Right lobe of liver (tissue), 6 donors: ENCODE measurements at regions not wholly inside any gene's neighbourhood (a gene's known extent, or its start where the extent isn't known, plus 50 kb on each side); places are given as distances from the start of the nearest gene placed in this dataset.

Experiments
- ATAC-seq, 4 donors: fragments of 200-7000 bp; cut with Tn5 transposase; one replicate each; pipeline ENCODE4 v1.9.1; 2020; ENCODE audit warnings: mild to moderate bottlenecking in 4 of 4, moderate library complexity in 4 of 4
- DNase-seq, 3 donors: peaks; one replicate each; pipeline ENCODE4 v3.0.0-alpha.2; 2020
- H3K27ac ChIP-seq, 3 donors: fragments of 200-600 bp; one replicate each; pipeline ENCODE4 v1.8.0; 2022
- H3K27me3 ChIP-seq, 2 donors: fragments of 200-600 bp; one replicate each; pipeline ENCODE4 v1.8.0; 2022
- H3K36me3 ChIP-seq, 4 donors: fragments of 200-600 bp; sonication (generic) in 1 of 4; one replicate each; pipeline versions ENCODE4 v1.5.1 to v1.8.0; 2017 to 2022; ENCODE audit warnings: control low read depth in 1 of 4
- H3K4me1 ChIP-seq, 4 donors: fragments of 200-600 bp; sonication (generic) in 1 of 4; one replicate each; pipeline versions ENCODE4 v1.5.1 to v1.8.0; 2017 to 2022; ENCODE audit warnings: control low read depth in 1 of 4
- H3K4me3 ChIP-seq, 3 donors: fragments of 200-600 bp; one replicate each; pipeline ENCODE4 v1.8.0; 2022
- H3K9me3 ChIP-seq, 4 donors: fragments of 200-600 bp; sonication (generic) in 1 of 4; one replicate each; pipeline versions ENCODE4 v1.5.1 to v1.8.0; 2017 to 2022; ENCODE audit warnings: control low read depth in 1 of 4
- POLR2A ChIP-seq: fragments of 450-650 bp; IDR thresholded peaks from one replicate; pipeline ENCODE4 v1.6.1; 2017; ENCODE audit warnings: antibody characterized with exemption, mild to moderate bottlenecking
- WGBS: methylation state at CpG from one replicate; pipeline ENCODE4 v1.1.6; 2018; ENCODE audit warnings: low coverage, low lambda C conversion rate; ENCODE audit not compliant: insufficient coverage; ENCODE audit errors: missing lambda C conversion rate; 5-methylcytosine and 5-hydroxymethylcytosine counted together
- intact Hi-C, 2 donors: fragments of 100-400 bp; cut with DNase I; formaldehyde crosslinking; loops; one replicate each; pipeline versions ENCODE4 v1.11.2 to v1.14.1; 2022
- TF ChIP-seq, protein P1 (sequence below), 4 donors: fragments of 200-600 bp in 3 of 4; fragments of 450-650 bp in 1 of 4; IDR thresholded peaks; one replicate each; pipeline versions ENCODE4 v1.5.1 to v1.8.0; 2016 to 2022; ENCODE audit warnings: antibody characterized with exemption in 4 of 4, mild to moderate bottlenecking in 2 of 4
- donor health status: DM: no; HTN: yes; CAD: no.
- donor health status: DM: no; HTN: no; CAD: no.
- donor health status: DM: no; HTN: no; CAD: no.
- donor health status: DM: no; HTN: yes; CAD: no.
- donor health status: DM: no; HTN: yes; CAD: no.

- TF ChIP-seq POLR2A, result no peak
- TF ChIP-seq, protein P1, sequence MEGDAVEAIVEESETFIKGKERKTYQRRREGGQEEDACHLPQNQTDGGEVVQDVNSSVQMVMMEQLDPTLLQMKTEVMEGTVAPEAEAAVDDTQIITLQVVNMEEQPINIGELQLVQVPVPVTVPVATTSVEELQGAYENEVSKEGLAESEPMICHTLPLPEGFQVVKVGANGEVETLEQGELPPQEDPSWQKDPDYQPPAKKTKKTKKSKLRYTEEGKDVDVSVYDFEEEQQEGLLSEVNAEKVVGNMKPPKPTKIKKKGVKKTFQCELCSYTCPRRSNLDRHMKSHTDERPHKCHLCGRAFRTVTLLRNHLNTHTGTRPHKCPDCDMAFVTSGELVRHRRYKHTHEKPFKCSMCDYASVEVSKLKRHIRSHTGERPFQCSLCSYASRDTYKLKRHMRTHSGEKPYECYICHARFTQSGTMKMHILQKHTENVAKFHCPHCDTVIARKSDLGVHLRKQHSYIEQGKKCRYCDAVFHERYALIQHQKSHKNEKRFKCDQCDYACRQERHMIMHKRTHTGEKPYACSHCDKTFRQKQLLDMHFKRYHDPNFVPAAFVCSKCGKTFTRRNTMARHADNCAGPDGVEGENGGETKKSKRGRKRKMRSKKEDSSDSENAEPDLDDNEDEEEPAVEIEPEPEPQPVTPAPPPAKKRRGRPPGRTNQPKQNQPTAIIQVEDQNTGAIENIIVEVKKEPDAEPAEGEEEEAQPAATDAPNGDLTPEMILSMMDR (IDR thresholded peaks at IDR 0.05), result no peak
- Histone ChIP-seq H3K9me3 (no peaks in the 10 kb centered on the region), H3K27ac (no peak overlapping the region), H3K27me3 (no peaks in the 10 kb centered on the region), H3K36me3 (no peaks in the 10 kb centered on the region), H3K4me1 (no peaks in the 10 kb centered on the region), H3K4me3 (no peak overlapping the region)
- 44% methylated on average over 5 of the region's 5 CpGs for WGBS
- DNase-seq (no peak), ATAC-seq (no peak)
- intact Hi-C loops, result no loop called here
These were observed 83.8 kb downstream of the FOXL1 start for GRCh38 chr16:86662195-86662594.

DNA sequence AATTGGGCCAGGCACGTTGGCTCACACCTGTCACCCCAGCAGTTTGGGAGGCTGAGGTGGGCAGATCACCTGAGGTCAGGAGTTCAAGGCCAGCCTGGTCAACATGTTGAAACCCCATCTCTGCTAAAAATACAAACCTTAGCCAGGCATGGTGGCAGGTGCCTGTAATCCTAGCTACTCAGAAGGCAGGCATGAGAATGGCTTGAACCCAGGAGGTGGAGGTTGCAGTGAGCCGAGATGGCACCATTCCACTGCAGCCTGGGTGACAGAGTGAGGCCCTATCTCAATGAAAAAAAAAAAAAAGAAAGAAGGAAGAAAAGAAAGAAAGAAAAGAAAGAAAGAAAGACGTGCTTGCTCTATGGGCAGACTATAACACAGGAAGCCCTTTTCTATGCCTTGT lies 84.4 kb downstream of the FOXL1 start:
- no peak for TF ChIP-seq POLR2A
- TF ChIP-seq, protein P1 (IDR thresholded peaks at IDR 0.05), result no peak
- no peak for ATAC-seq
- no peaks in the 10 kb centered on the region for H3K4me1 ChIP-seq
- no peaks in the 10 kb centered on the region for H3K9me3 ChIP-seq
- no peak overlapping the region for H3K4me3 ChIP-seq
- H3K27me3 ChIP-seq, result no peaks in the 10 kb centered on the region
- WGBS, result 22% methylated on average over 3 of the region's 3 CpGs
- DNase-seq, result no peak
- H3K36me3 ChIP-seq, result no peaks in the 10 kb centered on the region
- no peak overlapping the region for H3K27ac ChIP-seq
- intact Hi-C loops, result no loop called here

- H3K9me3 ChIP-seq, result no peaks in the 10 kb centered on the region
- no peaks in the 10 kb centered on the region for H3K4me1 ChIP-seq
- DNase-seq (no peak), ATAC-seq (no peak)
- no peaks in the 10 kb centered on the region for H3K36me3 ChIP-seq
- no peak for TF ChIP-seq POLR2A
- TF ChIP-seq, protein P1 (IDR thresholded peaks at IDR 0.05), result no peak
- H3K4me3 ChIP-seq, result no peak overlapping the region
- intact Hi-C loops, result no loop called here
- H3K27me3 ChIP-seq, result no peaks in the 10 kb centered on the region
- H3K27ac ChIP-seq, result no peak overlapping the region
- WGBS, result 55% methylated on average over 19 of the region's 19 CpGs
These were observed 85.6 kb downstream of the FOXL1 start for GRCh38 chr16:86663685-86664521.

DNA sequence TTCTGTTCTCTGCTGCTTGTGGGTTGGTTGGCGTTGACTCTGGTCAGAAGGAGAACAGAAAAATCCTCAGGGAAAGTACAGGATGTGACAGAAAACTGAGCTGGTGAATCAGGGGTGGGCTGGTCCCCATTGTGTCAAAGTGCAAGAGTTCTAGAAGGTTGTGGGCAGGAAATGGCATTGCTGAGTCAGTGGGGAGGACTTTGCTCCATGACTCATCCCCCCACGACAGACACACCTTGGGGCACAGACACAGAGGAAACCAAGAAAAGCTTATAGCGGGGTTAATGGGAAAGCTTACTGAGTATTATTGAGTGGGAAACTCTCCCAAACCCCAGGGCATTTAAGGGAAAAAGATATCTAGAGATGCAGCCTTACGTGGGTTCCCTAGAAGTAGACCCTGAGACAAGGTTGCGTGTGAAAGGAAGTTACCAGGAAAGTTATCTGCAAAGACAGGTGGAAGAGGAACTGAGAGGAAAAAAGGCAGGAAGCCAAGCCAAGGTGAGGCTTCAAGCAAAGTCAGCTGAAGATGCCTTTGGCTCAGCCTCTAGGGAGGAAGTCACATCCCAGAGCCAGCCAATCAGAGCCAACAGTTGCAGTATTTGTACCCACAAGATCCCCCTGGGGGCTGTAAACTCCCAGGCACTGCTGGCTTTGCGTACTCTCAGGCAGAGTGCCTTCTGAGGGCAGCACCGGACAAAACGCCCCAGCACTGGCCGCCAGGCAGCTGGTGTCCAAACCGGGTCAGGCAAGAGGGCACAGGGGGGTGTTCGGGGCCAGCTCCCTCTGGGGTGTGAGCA lies 86.4 kb downstream of the FOXL1 start:
- DNase-seq, result no peak
- WGBS, result 40% methylated on average over 6 of the region's 11 CpGs
- ATAC-seq, result peak in 1 of 4 donors; percentile 73
- Histone ChIP-seq H3K4me3 (no peak overlapping the region), H3K36me3 (no peaks in the 10 kb centered on the region), H3K4me1 (no peaks in the 10 kb centered on the region), H3K27me3 (no peaks in the 10 kb centered on the region), H3K9me3 (no peaks in the 10 kb centered on the region), H3K27ac (no peak overlapping the region)
- intact Hi-C loops, result no loop called here
- TF ChIP-seq, protein P1 (IDR thresholded peaks at IDR 0.05), result no peak
- no peak for TF ChIP-seq POLR2A
